Liver (tissue), 3 donors: ENCODE measurements at regions not wholly inside any gene's neighbourhood (a gene's known extent, or its start where the extent isn't known, plus 50 kb on each side); places are given as distances from the start of the nearest gene placed in this dataset.

Experiments used
- CTCF ChIP-seq: fragments of 150-350 bp; IDR thresholded peaks from 2 replicates; pipeline ENCODE4 v1.5.1; 2017; ENCODE audit warnings: improper control_type of control experiment, low read depth, low read length; ENCODE audit not compliant: missing input control
- FOXA2 ChIP-seq: IDR thresholded peaks from 2 replicates; pipeline ENCODE4 v1.6.1; 2016; ENCODE audit warnings: antibody characterized with exemption
- GABPA ChIP-seq, 2 donors: IDR thresholded peaks in 1 of 2; conservative IDR thresholded peaks in 1 of 2; 2 replicates each; pipeline ENCODE4 v1.6.1; 2016; ENCODE audit warnings: antibody characterized with exemption in 2 of 2, mild to moderate bottlenecking in 1 of 2, moderate library complexity in 1 of 2
- RAD21 ChIP-seq, 2 donors: IDR thresholded peaks; 2 replicates each; pipeline ENCODE4 v1.6.1; 2016; ENCODE audit warnings: antibody characterized with exemption in 2 of 2, mild to moderate bottlenecking in 2 of 2
- REST ChIP-seq: IDR thresholded peaks from 2 replicates; pipeline ENCODE4 v1.6.1; 2016; ENCODE audit warnings: antibody characterized with exemption, mild to moderate bottlenecking
- SP1 ChIP-seq: IDR thresholded peaks from 2 replicates; pipeline ENCODE4 v1.6.1; 2018; ENCODE audit warnings: antibody characterized with exemption, mild to moderate bottlenecking
- YY1 ChIP-seq: IDR thresholded peaks from 2 replicates; pipeline ENCODE4 v1.6.1; 2016; ENCODE audit warnings: antibody characterized with exemption, mild to moderate bottlenecking
- ZBTB33 ChIP-seq: IDR thresholded peaks from 2 replicates; pipeline ENCODE4 v1.6.1; 2016; ENCODE audit warnings: antibody characterized with exemption
- donor health status: healthy.
- donor health status: healthy.

GRCh38 chr3:68025189-68025588, 370.8 kb upstream of the SUCLG2 start:
- TF ChIP-seq CTCF, result no peak
- no peak for TF ChIP-seq GABPA (IDR thresholded peaks at IDR 0.05 in 1 of 2, conservative IDR thresholded peaks at IDR 0.05 in 1 of 2)
- TF ChIP-seq RAD21 (IDR thresholded peaks at IDR 0.05), result no peak
- no peak for TF ChIP-seq REST
- TF ChIP-seq YY1, result no peak
- no peak for TF ChIP-seq FOXA2
- no peak for TF ChIP-seq SP1
- TF ChIP-seq ZBTB33, result no peak
